ENCODE measurements at regions not wholly inside any gene's neighbourhood (a gene's known extent, or its start where the extent isn't known, plus 50 kb on each side); places are given as distances from the start of the nearest gene placed in this dataset.

DNA sequence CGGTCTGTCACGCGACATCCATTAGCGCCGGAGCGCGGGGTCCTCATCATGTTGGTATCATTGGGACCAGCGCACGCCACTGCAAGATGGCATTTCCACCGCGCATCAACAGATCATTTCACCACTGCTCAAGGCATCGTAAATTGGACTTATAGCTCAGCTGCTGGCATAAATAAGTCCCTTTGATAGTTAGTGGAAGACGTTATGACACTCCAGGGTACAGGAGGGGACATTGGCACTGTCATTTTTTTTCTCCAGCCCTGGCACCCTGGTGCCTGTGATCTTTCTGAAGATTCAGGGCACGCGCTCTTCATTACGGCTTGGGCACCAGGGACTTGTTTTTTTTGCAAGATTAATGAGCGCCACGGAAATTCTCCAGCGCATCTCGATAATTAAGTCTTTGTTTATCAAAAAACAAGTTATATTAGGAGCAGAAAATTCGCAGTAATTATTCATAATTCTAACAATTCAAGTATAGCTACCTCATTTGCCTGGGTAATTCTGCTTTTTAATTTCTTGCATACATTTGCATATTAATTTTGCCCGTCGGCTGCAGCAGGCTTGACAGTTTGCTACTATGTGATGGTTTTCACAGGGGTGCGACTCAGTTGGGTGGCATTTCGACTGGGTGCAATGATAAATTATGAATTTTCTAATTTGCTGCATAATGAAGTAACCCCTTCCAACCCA is 167.7 kb downstream of the VRK1 start:
- Histone ChIP-seq H3K36me3 (ENCODE audit: control insufficient read depth, insufficient read depth, low read length) (no peaks in the 10 kb centered on the region), H3K27me3 (replicated peaks; ENCODE audit: control insufficient read depth, insufficient read depth, low read length) (no peaks in the 10 kb centered on the region), H3K4me3 (replicated peaks; ENCODE audit: low read depth, low read length) (no peak overlapping the region)
- TF ChIP-seq, protein P1, sequence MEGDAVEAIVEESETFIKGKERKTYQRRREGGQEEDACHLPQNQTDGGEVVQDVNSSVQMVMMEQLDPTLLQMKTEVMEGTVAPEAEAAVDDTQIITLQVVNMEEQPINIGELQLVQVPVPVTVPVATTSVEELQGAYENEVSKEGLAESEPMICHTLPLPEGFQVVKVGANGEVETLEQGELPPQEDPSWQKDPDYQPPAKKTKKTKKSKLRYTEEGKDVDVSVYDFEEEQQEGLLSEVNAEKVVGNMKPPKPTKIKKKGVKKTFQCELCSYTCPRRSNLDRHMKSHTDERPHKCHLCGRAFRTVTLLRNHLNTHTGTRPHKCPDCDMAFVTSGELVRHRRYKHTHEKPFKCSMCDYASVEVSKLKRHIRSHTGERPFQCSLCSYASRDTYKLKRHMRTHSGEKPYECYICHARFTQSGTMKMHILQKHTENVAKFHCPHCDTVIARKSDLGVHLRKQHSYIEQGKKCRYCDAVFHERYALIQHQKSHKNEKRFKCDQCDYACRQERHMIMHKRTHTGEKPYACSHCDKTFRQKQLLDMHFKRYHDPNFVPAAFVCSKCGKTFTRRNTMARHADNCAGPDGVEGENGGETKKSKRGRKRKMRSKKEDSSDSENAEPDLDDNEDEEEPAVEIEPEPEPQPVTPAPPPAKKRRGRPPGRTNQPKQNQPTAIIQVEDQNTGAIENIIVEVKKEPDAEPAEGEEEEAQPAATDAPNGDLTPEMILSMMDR (IDR thresholded peaks at IDR 0.05; ENCODE audit: insufficient read depth, low read length, poor library complexity, severe bottlenecking): no peak
- no peak for DNase-seq (ENCODE audit: extremely low read depth, insufficient read length)

DNA sequence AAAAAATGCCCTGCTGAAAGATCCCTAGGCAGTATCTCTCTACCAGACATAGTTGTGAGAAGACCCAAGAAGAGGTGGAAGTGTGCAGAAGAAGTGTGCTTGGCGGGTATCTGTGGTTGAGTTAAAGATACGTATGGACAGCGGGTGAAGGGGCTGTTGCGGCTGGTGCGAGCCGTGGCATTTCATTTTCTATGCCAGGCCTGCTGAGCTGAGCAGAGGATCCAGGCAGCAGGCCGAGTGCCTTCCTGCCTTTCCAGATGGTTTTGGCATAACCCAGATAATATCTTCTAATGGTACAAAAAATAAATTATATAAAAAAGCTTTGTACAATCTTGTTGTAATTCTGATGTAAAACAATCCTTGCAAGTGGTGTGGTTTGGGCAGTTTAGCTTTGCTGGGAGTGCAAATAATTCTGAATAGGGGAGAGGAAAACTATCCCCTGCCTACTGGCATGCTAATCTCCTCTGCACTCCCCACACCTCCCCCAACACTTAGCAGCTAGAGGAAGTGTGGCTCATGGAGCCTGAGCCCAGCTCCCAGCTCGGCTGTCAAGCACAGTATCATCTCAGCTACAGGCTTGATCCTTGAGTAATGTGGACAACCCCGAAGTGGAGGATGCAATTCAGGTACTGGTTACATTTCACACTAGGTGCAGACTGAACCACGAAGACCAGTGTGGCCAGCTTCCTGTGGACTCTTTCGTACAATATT is 168.9 kb downstream of the VRK1 start:
- H3K36me3 ChIP-seq (ENCODE audit: control insufficient read depth, insufficient read depth, low read length): no peaks in the 10 kb centered on the region
- TF ChIP-seq, protein P1 (IDR thresholded peaks at IDR 0.05; ENCODE audit: insufficient read depth, low read length, poor library complexity, severe bottlenecking): no peak
- H3K27me3 ChIP-seq (replicated peaks; ENCODE audit: control insufficient read depth, insufficient read depth, low read length): no peaks in the 10 kb centered on the region
- H3K4me3 ChIP-seq (replicated peaks; ENCODE audit: low read depth, low read length): no peak overlapping the region
- no peak for DNase-seq (ENCODE audit: extremely low read depth, insufficient read length)

GRCh38 chr14:96975116-96975515 is 177.9 kb downstream of the VRK1 start:
- Histone ChIP-seq H3K36me3 (ENCODE audit: control insufficient read depth, insufficient read depth, low read length) (no peaks in the 10 kb centered on the region), H3K27me3 (replicated peaks; ENCODE audit: control insufficient read depth, insufficient read depth, low read length) (no peaks in the 10 kb centered on the region), H3K4me3 (replicated peaks; ENCODE audit: low read depth, low read length) (no peak overlapping the region)
- TF ChIP-seq, protein P1 (IDR thresholded peaks at IDR 0.05; ENCODE audit: insufficient read depth, low read length, poor library complexity, severe bottlenecking): no peak
- DNase-seq (ENCODE audit: extremely low read depth, insufficient read length): no peak

DNA sequence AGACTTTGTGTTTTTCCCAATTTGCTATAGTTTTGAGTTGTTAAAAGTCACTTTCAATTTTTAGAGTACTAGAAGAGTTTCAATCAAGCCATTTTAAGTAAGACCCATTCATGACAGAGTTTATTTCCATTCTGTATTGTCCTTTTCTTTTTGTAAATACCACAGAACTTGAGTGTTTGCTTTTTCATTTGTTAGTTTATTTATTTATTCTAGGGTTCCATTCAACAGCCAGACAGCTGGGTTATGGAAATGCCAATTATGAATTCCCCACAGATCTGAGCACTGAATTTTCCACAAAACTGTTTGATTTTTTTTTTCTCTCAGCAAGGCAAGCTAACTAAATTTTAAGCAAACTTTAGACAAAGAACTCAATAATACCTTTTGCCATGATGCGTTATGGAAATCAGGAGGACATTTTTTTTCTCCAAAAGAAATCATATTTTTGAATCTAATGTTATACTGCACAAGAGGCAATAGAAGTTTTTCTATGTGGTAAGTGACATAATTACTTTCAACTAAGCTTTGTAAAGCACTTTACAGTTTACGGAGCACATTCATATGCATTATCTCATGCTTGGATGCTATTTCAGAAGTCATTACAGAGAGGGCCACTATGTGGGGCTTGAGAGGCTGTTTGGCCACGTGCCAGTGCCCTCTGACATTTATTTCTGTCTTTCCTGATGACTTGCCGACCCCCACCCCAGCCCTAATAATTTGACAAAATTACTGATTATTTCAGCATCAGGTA is 181.5 kb downstream of the VRK1 start:
- Histone ChIP-seq H3K36me3 (ENCODE audit: control insufficient read depth, insufficient read depth, low read length) (no peaks in the 10 kb centered on the region), H3K4me3 (replicated peaks; ENCODE audit: low read depth, low read length) (no peak overlapping the region), H3K27me3 (replicated peaks; ENCODE audit: control insufficient read depth, insufficient read depth, low read length) (no peaks in the 10 kb centered on the region)
- TF ChIP-seq, protein P1 (IDR thresholded peaks at IDR 0.05; ENCODE audit: insufficient read depth, low read length, poor library complexity, severe bottlenecking): no peak
- DNase-seq (ENCODE audit: extremely low read depth, insufficient read length): no peak

DNA sequence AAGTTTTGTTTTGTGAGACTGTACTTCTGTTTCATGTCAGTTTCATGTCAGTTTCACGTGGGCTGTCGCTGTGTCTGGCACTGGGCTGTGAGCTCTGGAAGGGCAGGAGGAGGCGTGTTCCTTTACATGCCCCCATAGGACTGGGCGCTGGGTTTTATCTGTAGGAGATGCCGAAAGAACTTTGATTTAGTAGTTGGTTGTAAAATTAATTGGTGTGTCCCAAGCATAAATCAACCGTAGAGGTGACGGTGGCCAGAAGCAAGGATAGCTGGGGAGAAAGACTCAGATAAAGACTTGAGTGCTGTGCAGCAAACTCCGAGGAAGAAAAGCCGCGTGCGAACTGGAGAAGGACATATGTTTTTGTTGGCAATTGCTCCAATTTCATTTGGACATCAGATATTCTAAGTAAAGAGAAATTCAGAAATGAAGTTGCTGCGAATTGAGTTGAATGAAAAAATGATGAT is 182.5 kb downstream of the VRK1 start:
- TF ChIP-seq, protein P1 (IDR thresholded peaks at IDR 0.05; ENCODE audit: insufficient read depth, low read length, poor library complexity, severe bottlenecking): no peak
- Histone ChIP-seq H3K4me3 (replicated peaks; ENCODE audit: low read depth, low read length) (no peak overlapping the region), H3K27me3 (replicated peaks; ENCODE audit: control insufficient read depth, insufficient read depth, low read length) (no peaks in the 10 kb centered on the region), H3K36me3 (ENCODE audit: control insufficient read depth, insufficient read depth, low read length) (no peaks in the 10 kb centered on the region)
- DNase-seq (ENCODE audit: extremely low read depth, insufficient read length): no peak

Data from GM06990 (cell line).